ENCODE measurements at regions not wholly inside any gene's neighbourhood (a gene's known extent, or its start where the extent isn't known, plus 50 kb on each side); places are given as distances from the start of the nearest gene placed in this dataset.

- Histone ChIP-seq H3K4me1 (no peaks in the 10 kb centered on the region), H3K36me3 (no peaks in the 10 kb centered on the region), H3K27me3 (ENCODE audit: low read depth) (no peaks in the 10 kb centered on the region), H3K4me3 (no peak overlapping the region), H3K27ac (replicated peaks) (no peak overlapping the region), H3K9me3 (replicated peaks) (peaks cover 13% of the 10 kb centered on the region)
- TF ChIP-seq CTCF (IDR thresholded peaks at IDR 0.05; ENCODE audit: borderline replicate concordance) = no peak
- no peak for DNase-seq
- intact Hi-C loops (cut with micrococcal nuclease) = no loop called here
Observed at GRCh38 chr12:23169012-23169695, 544.2 kb downstream of the ETNK1 start.

- Histone ChIP-seq H3K4me1 (no peaks in the 10 kb centered on the region), H3K36me3 (no peaks in the 10 kb centered on the region), H3K27ac (replicated peaks) (no peak overlapping the region), H3K4me3 (no peak overlapping the region), H3K27me3 (ENCODE audit: low read depth) (no peaks in the 10 kb centered on the region), H3K9me3 (replicated peaks) (peaks cover 18% of the 10 kb centered on the region)
- DNase-seq = no peak
- no peak for TF ChIP-seq CTCF (IDR thresholded peaks at IDR 0.05; ENCODE audit: borderline replicate concordance)
- intact Hi-C loops (cut with micrococcal nuclease) = no loop called here
Observed at GRCh38 chr12:23169696-23170013, 544.7 kb downstream of the ETNK1 start.

- peaks cover 19% of the 10 kb centered on the region for H3K9me3 ChIP-seq (replicated peaks)
Observed at GRCh38 chr12:23174917-23175316, 549.9 kb downstream of the ETNK1 start.

GRCh38 chr12:23185346-23185745 lies 560.4 kb downstream of the ETNK1 start:
- no peak for TF ChIP-seq CTCF (IDR thresholded peaks at IDR 0.05; ENCODE audit: borderline replicate concordance)
- no peak for DNase-seq
- intact Hi-C loops (cut with micrococcal nuclease) = no loop called here
- H3K27ac ChIP-seq (replicated peaks) = no peak overlapping the region
- H3K36me3 ChIP-seq = no peaks in the 10 kb centered on the region
- H3K4me3 ChIP-seq = no peak overlapping the region
- H3K4me1 ChIP-seq = no peaks in the 10 kb centered on the region
- H3K27me3 ChIP-seq (ENCODE audit: low read depth) = no peaks in the 10 kb centered on the region
- no peaks in the 10 kb centered on the region for H3K9me3 ChIP-seq (replicated peaks)

More at GRCh38 chr12:23174917-23175316, 549.9 kb downstream of the ETNK1 start:
- intact Hi-C loops (cut with micrococcal nuclease) = no loop called here
- DNase-seq = no peak
- no peak for TF ChIP-seq CTCF (IDR thresholded peaks at IDR 0.05; ENCODE audit: borderline replicate concordance)
- Histone ChIP-seq H3K4me1 (no peaks in the 10 kb centered on the region), H3K27me3 (ENCODE audit: low read depth) (no peaks in the 10 kb centered on the region), H3K36me3 (no peaks in the 10 kb centered on the region), H3K4me3 (no peak overlapping the region), H3K27ac (replicated peaks) (no peak overlapping the region)

GRCh38 chr12:23186950-23187349 lies 562.0 kb downstream of the ETNK1 start:
- H3K27me3 ChIP-seq (ENCODE audit: low read depth) = no peaks in the 10 kb centered on the region
- no peak overlapping the region for H3K4me3 ChIP-seq
- intact Hi-C loops (cut with micrococcal nuclease) = no loop called here
- H3K36me3 ChIP-seq = no peaks in the 10 kb centered on the region
- H3K9me3 ChIP-seq (replicated peaks) = no peaks in the 10 kb centered on the region
- H3K4me1 ChIP-seq = no peaks in the 10 kb centered on the region
- no peak for TF ChIP-seq CTCF (IDR thresholded peaks at IDR 0.05; ENCODE audit: borderline replicate concordance)
- no peak overlapping the region for H3K27ac ChIP-seq (replicated peaks)
- no peak for DNase-seq

Measured in left ventricle myocardium inferior (tissue), 1 donor.